Esophagus muscularis mucosa (tissue), 4 donors: ENCODE measurements at regions not wholly inside any gene's neighbourhood (a gene's known extent, or its start where the extent isn't known, plus 50 kb on each side); places are given as distances from the start of the nearest gene placed in this dataset.

ENCODE experiments used
- CTCF ChIP-seq, 3 experiments: fragments of 200-600 bp in 2 of 3; fragments of 450-650 bp in 1 of 3; sonication (generic) in 2 of 3; IDR thresholded peaks; one replicate each; pipeline ENCODE4 v1.5.1; 2017 to 2019; ENCODE audit warnings: antibody characterized with exemption in 3 of 3, mild to moderate bottlenecking in 2 of 3, moderate library complexity in 1 of 3
- EP300 ChIP-seq: sonication (generic); formaldehyde crosslinking; IDR thresholded peaks from one replicate; pipeline ENCODE4 v1.6.1; 2017; ENCODE audit warnings: antibody characterized with exemption
- POLR2A ChIP-seq: fragments of 450-650 bp; IDR thresholded peaks from one replicate; pipeline ENCODE4 v1.6.1; 2017; ENCODE audit warnings: antibody characterized with exemption, moderate library complexity, mild to moderate bottlenecking, low read depth
- POLR2AphosphoS5 ChIP-seq, 2 donors: sonication (generic); formaldehyde crosslinking; IDR thresholded peaks; one replicate each; pipeline ENCODE4 v1.6.1; 2017; ENCODE audit warnings: antibody characterized with exemption in 2 of 2

DNA sequence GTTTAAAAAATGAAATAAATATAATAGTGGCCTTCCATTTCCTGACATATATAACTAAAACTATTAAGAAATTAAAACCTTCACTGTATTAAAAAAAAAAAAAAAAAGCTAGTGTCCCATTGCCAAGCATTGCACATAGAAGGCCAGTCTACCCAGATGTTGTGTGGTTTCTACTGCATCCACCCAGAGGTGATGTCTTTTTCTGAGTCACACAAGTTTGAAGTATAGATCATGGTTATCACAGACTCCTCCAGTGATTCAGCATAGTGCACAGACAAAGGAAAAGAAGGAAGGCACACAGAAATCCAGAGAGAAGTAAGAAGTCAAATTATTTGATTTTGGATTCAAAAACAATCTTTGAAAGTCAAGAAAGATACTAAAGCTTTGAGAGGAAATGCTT is 429.0 kb downstream of the ETV1 start:
- TF ChIP-seq CTCF (IDR thresholded peaks at IDR 0.05): no peak
- TF ChIP-seq POLR2A: no peak
- no peak for TF ChIP-seq EP300
- TF ChIP-seq POLR2AphosphoS5 (IDR thresholded peaks at IDR 0.05): no peak
